T-helper 9 cell (primary cell): ENCODE measurements at regions not wholly inside any gene's neighbourhood (a gene's known extent, or its start where the extent isn't known, plus 50 kb on each side); places are given as distances from the start of the nearest gene placed in this dataset.
"Not testable (repeated sequence)": the region's sequence is repeated elsewhere in the genome, so short reads cannot be mapped to it uniquely, and the experiment has no call there.

Source experiments
- DNase-seq: peaks from one replicate; pipeline ENCODE4 v3.0.0-alpha.2; 2020

DNA sequence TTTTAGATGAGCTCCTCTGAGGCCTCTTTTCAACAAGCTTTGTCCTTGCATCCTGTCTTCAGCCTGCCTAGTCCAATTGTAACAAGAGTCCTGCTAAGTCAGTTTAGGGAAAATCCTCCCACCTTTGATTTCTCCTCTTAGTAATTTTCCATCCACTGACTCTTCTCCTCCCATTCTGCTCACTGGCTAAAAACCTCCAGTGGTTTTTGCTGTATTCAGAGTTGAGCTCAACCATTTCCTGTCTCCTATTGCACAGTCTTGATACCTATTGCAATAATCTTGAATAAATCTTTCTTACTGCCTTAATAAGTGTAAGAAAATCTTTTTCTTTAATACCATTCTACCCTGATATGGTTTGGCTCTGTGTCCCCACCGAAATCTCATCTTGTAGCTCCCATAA is 117.8 kb upstream of the ENPP6 start:
- DNase-seq, result no peak

GRCh38 chr4:184333446-184333845 is 115.8 kb upstream of the ENPP6 start:
- DNase-seq, result not testable (repeated sequence)

- DNase-seq, result no peak
Measured at GRCh38 chr4:184331268-184331995, 113.8 kb upstream of the ENPP6 start.

GRCh38 chr4:184330517-184331094 is 112.9 kb upstream of the ENPP6 start:
- DNase-seq, result not testable (repeated sequence)

DNA sequence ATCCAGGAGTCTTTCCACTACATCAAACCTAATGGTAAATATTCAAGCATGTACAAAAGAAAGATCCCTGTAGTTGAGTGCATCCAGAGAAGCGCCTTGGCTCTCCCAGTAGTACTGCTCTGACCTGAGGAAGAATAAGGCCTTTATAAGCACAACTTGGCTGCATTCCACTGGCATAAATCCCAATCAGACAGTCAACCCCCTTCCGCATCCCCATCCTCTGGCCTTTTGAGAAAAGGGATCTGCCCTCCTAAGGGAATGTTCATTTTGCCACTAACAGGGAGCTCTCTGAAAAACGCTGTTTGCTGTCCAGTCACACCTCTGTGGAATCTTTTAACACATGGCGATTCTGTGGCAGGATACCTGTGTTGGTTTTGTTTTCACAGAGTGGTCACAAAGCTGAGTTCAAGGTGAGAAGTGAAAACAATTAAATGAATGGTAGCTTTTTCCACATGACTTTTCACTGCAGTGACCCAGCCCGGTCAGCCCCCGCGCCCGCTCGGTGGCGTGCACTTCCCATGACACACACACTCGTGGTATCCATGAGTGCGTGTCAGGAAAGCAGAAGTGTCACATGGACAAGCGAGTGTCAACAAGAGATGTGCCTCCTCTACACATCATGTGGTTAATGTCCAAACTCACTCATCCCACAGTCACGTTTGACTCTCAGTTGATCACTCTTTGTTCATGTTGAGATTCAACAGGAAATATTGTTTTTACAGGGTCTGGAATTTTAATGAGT is 112.2 kb upstream of the ENPP6 start:
- no peak for DNase-seq

- no peak for DNase-seq
Measured at GRCh38 chr4:184329235-184329634, 111.6 kb upstream of the ENPP6 start.

- no peak for DNase-seq
Measured at GRCh38 chr4:184328022-184328736, 110.5 kb upstream of the ENPP6 start.

DNA sequence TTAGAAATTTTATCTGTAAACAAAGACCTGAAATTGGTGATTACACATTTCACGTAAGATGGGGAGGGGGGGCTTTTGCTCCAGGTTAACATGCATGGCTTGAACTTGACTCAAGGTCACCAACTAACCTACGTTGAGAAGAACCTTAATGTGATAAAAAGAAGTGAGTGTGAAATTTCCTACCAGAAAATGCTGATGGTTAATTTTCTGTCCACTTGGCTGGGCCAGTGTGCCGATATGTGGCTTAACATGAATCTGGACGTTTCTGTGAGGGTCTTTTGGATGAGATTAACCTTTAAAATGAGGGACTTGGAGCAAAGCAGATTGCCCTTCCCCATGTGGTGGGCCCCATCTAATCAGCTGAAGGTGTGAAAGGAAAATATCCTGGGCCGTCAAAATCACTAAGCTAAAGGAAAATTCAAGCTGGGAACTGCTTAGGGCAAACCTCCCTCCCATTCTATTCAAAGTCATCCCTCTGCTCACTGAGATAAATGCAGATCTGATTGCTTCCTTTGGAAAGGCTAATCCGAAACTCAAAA is 107.3 kb upstream of the ENPP6 start:
- DNase-seq, result no peak

GRCh38 chr4:184322328-184323025 is 104.8 kb upstream of the ENPP6 start:
- DNase-seq, result no peak

- DNase-seq, result no peak
Measured at GRCh38 chr4:184320631-184321030, 103.0 kb upstream of the ENPP6 start.

GRCh38 chr4:184318852-184319251 is 101.2 kb upstream of the ENPP6 start:
- DNase-seq, result no peak

GRCh38 chr4:184317234-184317918 is 99.7 kb upstream of the ENPP6 start:
- DNase-seq, result no peak

- no peak for DNase-seq
Measured at GRCh38 chr4:184316821-184317220, 99.1 kb upstream of the ENPP6 start.

DNA sequence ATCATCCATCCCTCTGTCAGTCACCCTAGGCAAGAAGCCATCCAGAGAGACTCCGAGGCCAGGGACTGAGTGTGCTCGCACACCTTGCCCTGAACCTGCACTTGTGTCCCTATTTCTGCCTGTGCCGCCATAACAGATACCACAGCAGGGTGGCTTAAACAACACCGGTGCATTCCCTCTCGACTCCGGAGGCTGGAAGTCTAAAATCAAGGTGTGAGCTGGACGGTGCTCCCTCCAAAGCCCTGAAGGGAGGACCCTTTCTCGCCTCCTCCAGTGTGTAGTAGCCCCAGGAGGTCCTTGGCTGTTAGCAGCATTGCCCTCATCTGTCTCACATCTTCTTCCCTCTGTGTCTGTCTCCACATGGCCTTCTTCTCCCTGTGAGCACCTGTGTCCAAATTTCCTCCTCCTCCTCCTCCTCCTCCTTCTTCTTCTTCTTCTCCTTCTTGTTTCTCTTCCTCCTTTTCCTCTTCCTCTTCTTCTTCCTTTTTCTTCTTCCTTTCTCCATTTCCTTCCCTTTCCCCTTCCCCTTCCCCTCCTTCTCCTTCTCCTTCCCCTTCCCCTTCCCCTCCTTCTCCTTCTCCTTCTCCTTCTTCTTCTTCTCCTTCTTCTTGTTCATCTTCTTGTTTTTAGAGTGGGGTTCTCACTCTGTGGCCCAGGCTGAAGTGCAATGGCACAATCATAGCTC is 98.1 kb upstream of the ENPP6 start:
- DNase-seq, result no peak

DNA sequence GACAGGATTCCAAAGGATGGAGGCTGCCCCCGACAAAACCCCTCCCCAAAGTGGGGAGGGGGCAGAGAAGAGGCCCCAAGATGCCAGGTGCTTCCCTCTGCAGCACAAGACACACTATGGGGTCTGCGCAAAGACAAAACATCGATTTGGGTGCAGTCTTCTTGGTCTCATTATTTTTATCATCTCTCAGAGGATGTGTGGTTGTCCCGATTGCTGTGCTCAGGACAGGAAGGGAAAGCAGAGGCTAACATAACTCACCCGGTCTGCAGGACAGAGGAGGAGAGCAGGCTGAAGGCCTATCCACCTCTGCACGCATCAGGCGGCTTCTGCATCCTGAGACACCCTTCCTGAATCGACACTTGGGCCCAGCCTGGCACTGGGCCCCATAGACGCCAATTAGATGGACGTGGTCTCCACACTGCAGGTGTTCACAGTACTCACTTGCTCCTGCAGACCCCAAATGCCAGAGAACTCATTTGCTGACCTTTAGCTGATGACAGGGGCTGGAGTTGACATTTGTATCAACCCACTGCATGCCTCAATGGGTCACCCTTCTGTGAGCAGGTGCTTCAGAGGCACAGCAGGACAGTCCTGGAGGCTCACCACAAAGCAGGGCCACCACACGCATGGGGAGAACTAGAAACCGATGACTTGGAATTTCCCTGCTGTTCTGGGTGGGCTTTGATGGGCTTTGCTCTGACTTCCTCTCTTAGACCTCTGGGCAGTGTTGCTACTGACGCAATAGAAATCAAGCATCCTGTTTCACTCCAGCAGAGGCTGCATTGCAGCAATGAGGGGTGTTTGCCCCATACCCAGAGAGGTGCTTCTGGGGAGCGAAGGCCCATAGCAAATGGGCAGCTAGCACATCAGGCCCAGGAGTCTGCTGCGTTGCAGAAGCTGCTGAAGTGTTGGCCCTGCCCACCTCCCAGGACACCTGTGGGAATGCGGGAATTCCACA is 96.3 kb upstream of the ENPP6 start:
- DNase-seq, result no peak

DNA sequence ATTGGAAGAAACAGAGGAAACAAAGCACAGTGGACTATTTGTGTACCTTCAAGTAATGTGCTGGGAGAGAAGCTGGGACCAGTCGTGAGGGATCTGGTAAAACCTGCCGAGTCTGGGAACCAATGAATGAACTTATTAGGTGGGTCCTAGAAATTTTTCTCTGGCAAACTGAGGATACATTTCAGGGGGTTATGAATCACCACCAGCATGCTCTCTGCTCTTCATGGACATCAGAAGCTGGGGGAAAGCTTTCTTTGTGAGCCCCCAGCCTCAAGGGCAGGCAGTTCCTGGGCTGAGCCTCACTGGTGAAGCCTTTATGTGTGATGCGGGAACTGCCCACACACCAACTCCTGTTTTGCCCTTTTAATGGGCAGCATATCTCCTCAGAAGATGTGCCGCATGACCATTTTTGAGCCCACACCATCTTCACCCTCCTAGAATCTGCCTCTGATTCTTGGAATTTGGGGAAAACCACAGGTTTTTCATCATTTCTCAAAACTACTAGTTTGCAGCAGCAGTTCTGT is 95.4 kb upstream of the ENPP6 start:
- DNase-seq, result no peak

- DNase-seq, result no peak
Measured at GRCh38 chr4:184312126-184312525, 94.5 kb upstream of the ENPP6 start.

GRCh38 chr4:184310881-184311709 is 93.4 kb upstream of the ENPP6 start:
- no peak for DNase-seq

DNA sequence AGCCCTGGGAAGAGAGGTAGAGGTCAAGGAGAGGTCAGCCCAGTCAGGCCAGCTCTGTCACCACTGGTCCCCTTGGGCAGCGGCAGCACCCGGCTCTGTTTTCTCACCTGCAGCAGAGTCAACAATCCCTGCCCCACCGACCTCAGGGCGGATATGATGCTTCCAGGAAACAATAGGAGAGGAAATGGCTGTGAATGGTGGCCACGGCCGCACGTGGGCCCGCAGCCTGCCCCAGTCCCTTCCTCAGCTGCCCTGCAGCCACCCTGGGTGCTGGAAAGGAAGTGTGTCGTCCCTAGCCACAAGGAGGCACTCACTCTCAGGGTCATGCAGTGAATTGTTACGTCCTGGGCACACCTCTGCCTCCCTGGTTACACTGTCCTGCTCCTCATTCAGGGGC is 92.5 kb upstream of the ENPP6 start:
- peak; percentile 6 for DNase-seq
